Endodermal cell (in vitro differentiated cells): ENCODE measurements at regions not wholly inside any gene's neighbourhood (a gene's known extent, or its start where the extent isn't known, plus 50 kb on each side); places are given as distances from the start of the nearest gene placed in this dataset.
A peak's percentile ranks its signal among the peaks of the same experiment; 100 is the strongest.

Experiments
- DNase-seq: peaks from one replicate; pipeline ENCODE4 v3.0.0-alpha.2; 2017
- H3K27ac ChIP-seq: 2 replicates; pipeline ENCODE4 v1.5.1; 2013; ENCODE audit warnings: mild to moderate bottlenecking, low read depth, low read length, moderate library complexity
- H3K27me3 ChIP-seq: 2 replicates; pipeline ENCODE4 v1.6.1; 2013; ENCODE audit warnings: mild to moderate bottlenecking, low read length, moderate library complexity; ENCODE audit not compliant: insufficient read depth, control insufficient read depth, poor library complexity, severe bottlenecking
- H3K36me3 ChIP-seq: 2 replicates; pipeline ENCODE4 v1.7.0; 2013; ENCODE audit warnings: mild to moderate bottlenecking, low read length, moderate library complexity; ENCODE audit not compliant: control insufficient read depth, insufficient read depth
- H3K4me1 ChIP-seq: one replicate; pipeline ENCODE4 v1.7.0; 2013; ENCODE audit warnings: low read length; ENCODE audit not compliant: control insufficient read depth, insufficient read depth
- H3K4me3 ChIP-seq: 2 replicates; pipeline ENCODE4 v1.5.1; 2013; ENCODE audit warnings: mild to moderate bottlenecking, low read length, moderate library complexity
- H3K9ac ChIP-seq: 2 replicates; pipeline ENCODE4 v1.6.1; 2013; ENCODE audit warnings: mild to moderate bottlenecking, low read length, moderate library complexity; ENCODE audit not compliant: poor library complexity, severe bottlenecking; ENCODE audit errors: extremely low read depth
- H3K9me3 ChIP-seq: 2 replicates; pipeline ENCODE4 v1.6.1; 2013; ENCODE audit warnings: mild to moderate bottlenecking, low read length, moderate library complexity; ENCODE audit not compliant: control insufficient read depth
- H3K27ac Mint-ChIP-seq: 2 replicates; pipeline ENCODE4 v1.8.0; 2020; ENCODE audit warnings: mixed read lengths
- H3K27me3 Mint-ChIP-seq: 2 replicates; pipeline ENCODE4 v1.8.0; 2021; ENCODE audit warnings: mild to moderate bottlenecking, mixed read lengths; ENCODE audit not compliant: insufficient read depth
- H3K36me3 Mint-ChIP-seq: 2 replicates; pipeline ENCODE4 v1.8.0; 2020; ENCODE audit warnings: low read depth, mixed read lengths
- H3K4me1 Mint-ChIP-seq: 2 replicates; pipeline ENCODE4 v1.8.0; 2020; ENCODE audit warnings: mixed read lengths
- H3K4me3 Mint-ChIP-seq: 2 replicates; pipeline ENCODE4 v1.8.0; 2020; ENCODE audit warnings: mild to moderate bottlenecking, moderate library complexity, mixed read lengths
- H3K9me3 Mint-ChIP-seq: 2 replicates; pipeline ENCODE4 v1.8.0; 2020; ENCODE audit warnings: mild to moderate bottlenecking, mixed read lengths
- WGBS, 2 experiments: methylation state at CpG; one replicate each; pipeline versions ENCODE4 v1.1.5 to v1.1.7; 2013; ENCODE audit warnings: missing lambda C conversion rate in 2 of 2, mixed read lengths in 1 of 2; ENCODE audit not compliant: insufficient coverage in 1 of 2, insufficient read length in 1 of 2; 5-methylcytosine and 5-hydroxymethylcytosine counted together
- TF ChIP-seq, protein P1 (sequence below): fragments of 200-600 bp; sonication (generic); conservative IDR thresholded peaks from 2 replicates; pipeline ENCODE4 v1.5.0; 2021; ENCODE audit warnings: antibody characterized with exemption, mild to moderate bottlenecking

DNA sequence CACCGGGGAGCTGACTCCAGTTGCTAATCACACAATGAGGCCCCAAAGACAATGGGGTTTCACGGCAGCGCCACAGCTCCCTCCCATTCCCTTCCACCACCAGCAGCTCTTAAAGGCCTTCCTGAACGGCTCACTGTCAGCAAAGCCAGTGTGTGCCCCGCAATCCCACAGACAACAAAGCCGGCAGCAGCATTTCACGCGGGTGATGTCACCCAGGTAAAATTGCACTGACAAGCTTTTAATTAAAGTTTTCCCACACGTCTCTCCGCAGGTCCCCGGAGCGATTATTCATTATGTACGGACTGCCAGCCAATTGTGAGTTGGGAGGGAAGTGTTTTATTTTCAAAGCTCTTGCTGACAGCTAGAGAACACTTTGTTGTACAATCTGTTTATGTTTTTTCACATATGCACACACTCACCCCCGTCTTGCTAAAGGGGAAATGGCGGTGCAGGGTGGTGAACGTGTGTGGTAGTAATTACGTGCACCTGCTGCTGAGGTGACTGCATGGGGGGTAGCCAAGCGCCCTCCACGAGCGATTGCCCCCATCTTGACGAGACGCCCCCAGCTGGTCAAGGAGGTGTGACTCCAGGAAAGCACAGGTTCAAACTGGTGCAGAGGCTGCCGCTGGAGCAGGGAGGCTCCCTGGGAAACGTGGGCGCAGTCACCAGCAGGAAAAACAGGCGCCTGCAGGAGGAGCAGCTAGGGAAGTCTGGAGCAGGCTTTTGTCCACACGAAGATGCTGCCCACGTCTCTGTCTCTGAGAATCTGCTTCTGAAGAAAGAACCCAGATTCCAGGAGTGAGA, 65.0 kb downstream of the IRX2 start:
- H3K9me3 Mint-ChIP-seq: no peaks in the 10 kb centered on the region
- H3K27ac Mint-ChIP-seq: peak overlapping the region; percentile 53
- 79 to 81% methylated on average over 9 to 28 of the region's 28 CpGs for WGBS, 2 experiments
- no peak overlapping the region for H3K4me3 ChIP-seq
- peak; percentile 65 for DNase-seq
- H3K9ac ChIP-seq: no peak overlapping the region
- no peaks in the 10 kb centered on the region for H3K4me1 ChIP-seq
- H3K9me3 ChIP-seq: no peaks in the 10 kb centered on the region
- no peaks in the 10 kb centered on the region for H3K36me3 Mint-ChIP-seq
- H3K4me1 Mint-ChIP-seq: peaks cover 12% of the 10 kb centered on the region
- peaks cover 11% of the 10 kb centered on the region for H3K27me3 Mint-ChIP-seq
- no peaks in the 10 kb centered on the region for H3K36me3 ChIP-seq
- no peaks in the 10 kb centered on the region for H3K27me3 ChIP-seq
- H3K4me3 Mint-ChIP-seq: no peak overlapping the region
- peak overlapping the region; percentile 44 for H3K27ac ChIP-seq
- TF ChIP-seq, protein P1, sequence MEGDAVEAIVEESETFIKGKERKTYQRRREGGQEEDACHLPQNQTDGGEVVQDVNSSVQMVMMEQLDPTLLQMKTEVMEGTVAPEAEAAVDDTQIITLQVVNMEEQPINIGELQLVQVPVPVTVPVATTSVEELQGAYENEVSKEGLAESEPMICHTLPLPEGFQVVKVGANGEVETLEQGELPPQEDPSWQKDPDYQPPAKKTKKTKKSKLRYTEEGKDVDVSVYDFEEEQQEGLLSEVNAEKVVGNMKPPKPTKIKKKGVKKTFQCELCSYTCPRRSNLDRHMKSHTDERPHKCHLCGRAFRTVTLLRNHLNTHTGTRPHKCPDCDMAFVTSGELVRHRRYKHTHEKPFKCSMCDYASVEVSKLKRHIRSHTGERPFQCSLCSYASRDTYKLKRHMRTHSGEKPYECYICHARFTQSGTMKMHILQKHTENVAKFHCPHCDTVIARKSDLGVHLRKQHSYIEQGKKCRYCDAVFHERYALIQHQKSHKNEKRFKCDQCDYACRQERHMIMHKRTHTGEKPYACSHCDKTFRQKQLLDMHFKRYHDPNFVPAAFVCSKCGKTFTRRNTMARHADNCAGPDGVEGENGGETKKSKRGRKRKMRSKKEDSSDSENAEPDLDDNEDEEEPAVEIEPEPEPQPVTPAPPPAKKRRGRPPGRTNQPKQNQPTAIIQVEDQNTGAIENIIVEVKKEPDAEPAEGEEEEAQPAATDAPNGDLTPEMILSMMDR: peak; percentile 49

DNA sequence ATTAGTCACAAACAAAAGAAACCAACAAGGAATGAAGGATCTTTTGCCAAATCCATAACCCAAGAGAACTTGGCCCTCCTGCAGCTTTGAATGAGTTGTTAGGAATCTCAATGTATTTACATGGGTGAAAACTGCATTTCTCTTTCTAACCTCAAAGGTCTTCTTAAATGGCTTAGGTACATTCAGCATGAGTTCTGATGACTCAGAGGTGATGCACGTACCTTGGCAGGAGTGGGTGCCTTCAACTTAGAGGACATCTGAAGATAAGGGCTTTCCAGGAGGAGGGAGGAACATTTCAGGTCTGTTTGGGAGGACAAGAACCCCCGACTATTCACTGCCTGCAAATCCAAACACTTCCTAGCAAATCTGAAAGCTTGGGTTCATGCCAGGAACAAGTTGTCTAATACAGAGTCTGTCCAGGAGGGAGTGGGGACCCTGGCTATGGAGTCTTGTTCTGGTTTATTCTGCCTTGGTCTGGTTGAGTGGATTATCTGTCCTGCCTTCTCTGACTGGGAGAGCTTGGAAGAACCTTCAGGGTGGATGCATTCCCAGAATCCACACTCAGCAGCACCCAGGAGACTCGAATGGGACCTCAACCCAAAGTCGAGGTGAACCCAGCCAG, 65.7 kb downstream of the IRX2 start:
- 75 to 94% methylated on average over 2 to 4 of the region's 4 CpGs for WGBS, 2 experiments
- TF ChIP-seq, protein P1: no peak
- DNase-seq: peak; percentile 61
- Histone ChIP-seq H3K4me1 (no peaks in the 10 kb centered on the region), H3K9ac (no peak overlapping the region), H3K27ac (peak overlapping the region; percentile 30), H3K27me3 (no peaks in the 10 kb centered on the region), H3K4me3 (no peak overlapping the region), H3K36me3 (no peaks in the 10 kb centered on the region), H3K9me3 (no peaks in the 10 kb centered on the region)
- Mint-ChIP-seq H3K9me3 (no peaks in the 10 kb centered on the region), H3K4me1 (peaks cover 12% of the 10 kb centered on the region), H3K27ac (no peak overlapping the region), H3K36me3 (no peaks in the 10 kb centered on the region), H3K4me3 (no peak overlapping the region), H3K27me3 (peaks cover 16% of the 10 kb centered on the region)

DNA sequence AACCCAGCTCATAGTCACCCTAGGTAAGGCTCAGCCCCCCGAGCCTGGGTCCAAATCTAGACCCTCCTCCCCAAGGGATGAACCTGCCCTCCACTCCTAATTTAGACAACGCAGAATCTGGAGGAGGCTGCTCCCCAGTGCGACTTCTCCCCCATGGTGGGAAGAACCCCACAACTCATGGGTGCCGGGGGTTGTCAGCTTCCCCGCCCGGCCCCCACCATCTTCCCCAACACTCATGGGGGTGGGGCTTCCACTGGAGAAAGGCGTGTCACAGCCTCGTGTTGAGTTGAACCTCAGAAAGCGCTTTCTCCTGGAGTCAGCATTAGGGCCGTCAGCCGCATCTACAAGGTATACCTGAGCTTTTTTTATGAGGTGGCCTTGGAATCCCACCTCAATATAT, 66.9 kb downstream of the IRX2 start:
- Mint-ChIP-seq H3K4me1 (peaks cover 12% of the 10 kb centered on the region), H3K9me3 (no peaks in the 10 kb centered on the region), H3K4me3 (no peak overlapping the region), H3K27ac (no peak overlapping the region), H3K36me3 (no peaks in the 10 kb centered on the region), H3K27me3 (peaks cover 17% of the 10 kb centered on the region)
- TF ChIP-seq, protein P1: no peak
- Histone ChIP-seq H3K4me3 (no peak overlapping the region), H3K36me3 (no peaks in the 10 kb centered on the region), H3K4me1 (no peaks in the 10 kb centered on the region), H3K9me3 (no peaks in the 10 kb centered on the region), H3K27me3 (no peaks in the 10 kb centered on the region), H3K9ac (no peak overlapping the region), H3K27ac (no peak overlapping the region)
- no peak for DNase-seq
- WGBS, 2 experiments: 92 to 98% methylated on average over 9 to 11 of the region's 11 CpGs
